HUDEP-2 (cell line): ENCODE measurements at regions not wholly inside any gene's neighbourhood (a gene's known extent, or its start where the extent isn't known, plus 50 kb on each side); places are given as distances from the start of the nearest gene placed in this dataset.

Experiments used
- DNase-seq, 76 experiments: peaks; one replicate each; lab custom pipeline; 2025; ENCODE audit not compliant: unreplicated experiment in 76 of 76; lab: John Stamatoyannopoulos, UW

GRCh38 chr6:74956559-74957428 is 249.1 kb downstream of the COL12A1 start:
- DNase-seq = no peak

GRCh38 chr6:74953708-74954107 is 252.1 kb downstream of the COL12A1 start:
- DNase-seq = no peak

- no peak for DNase-seq
Measured at GRCh38 chr6:74946961-74947360, 258.9 kb downstream of the COL12A1 start.

- no peak for DNase-seq
Measured at GRCh38 chr6:74942130-74942529, 263.7 kb downstream of the COL12A1 start.

GRCh38 chr6:74941424-74941823 is 264.4 kb downstream of the COL12A1 start:
- no peak for DNase-seq

- no peak for DNase-seq
Measured at GRCh38 chr6:74939721-74940620, 265.9 kb downstream of the COL12A1 start.

- DNase-seq = no peak
Measured at GRCh38 chr6:74939151-74939708, 266.6 kb downstream of the COL12A1 start.

- DNase-seq = no peak
Measured at GRCh38 chr6:74937936-74938335, 267.9 kb downstream of the COL12A1 start.

- no peak for DNase-seq
Measured at GRCh38 chr6:74936886-74937285, 269.0 kb downstream of the COL12A1 start.

- no peak for DNase-seq
Measured at GRCh38 chr6:74932232-74932888, 273.5 kb downstream of the COL12A1 start.

GRCh38 chr6:74931558-74931957 is 274.3 kb downstream of the COL12A1 start:
- DNase-seq = no peak

- no peak for DNase-seq
Measured at GRCh38 chr6:74928203-74928602, 277.6 kb downstream of the COL12A1 start.

GRCh38 chr6:74927299-74927698 is 278.6 kb downstream of the COL12A1 start:
- DNase-seq = no peak

- no peak for DNase-seq
Measured at GRCh38 chr6:74925683-74926082, 280.2 kb downstream of the COL12A1 start.

GRCh38 chr6:74914888-74915287 is 291.0 kb downstream of the COL12A1 start:
- DNase-seq = no peak

GRCh38 chr6:74912234-74912633 is 293.6 kb downstream of the COL12A1 start:
- DNase-seq = no peak

GRCh38 chr6:74902846-74903245 is 303.0 kb downstream of the COL12A1 start:
- no peak for DNase-seq

GRCh38 chr6:74902089-74902488 is 303.8 kb downstream of the COL12A1 start:
- DNase-seq = no peak

- no peak for DNase-seq
Measured at GRCh38 chr6:74901576-74901975, 304.3 kb downstream of the COL12A1 start.

GRCh38 chr6:74899416-74899815 is 306.4 kb downstream of the COL12A1 start:
- DNase-seq = peak in 4 of 76 experiments; percentile 0 to 16 (median 10)

GRCh38 chr6:74892091-74892490 is 313.8 kb downstream of the COL12A1 start:
- no peak for DNase-seq
